ENCODE measurements at regions not wholly inside any gene's neighbourhood (a gene's known extent, or its start where the extent isn't known, plus 50 kb on each side); places are given as distances from the start of the nearest gene placed in this dataset.

DNA sequence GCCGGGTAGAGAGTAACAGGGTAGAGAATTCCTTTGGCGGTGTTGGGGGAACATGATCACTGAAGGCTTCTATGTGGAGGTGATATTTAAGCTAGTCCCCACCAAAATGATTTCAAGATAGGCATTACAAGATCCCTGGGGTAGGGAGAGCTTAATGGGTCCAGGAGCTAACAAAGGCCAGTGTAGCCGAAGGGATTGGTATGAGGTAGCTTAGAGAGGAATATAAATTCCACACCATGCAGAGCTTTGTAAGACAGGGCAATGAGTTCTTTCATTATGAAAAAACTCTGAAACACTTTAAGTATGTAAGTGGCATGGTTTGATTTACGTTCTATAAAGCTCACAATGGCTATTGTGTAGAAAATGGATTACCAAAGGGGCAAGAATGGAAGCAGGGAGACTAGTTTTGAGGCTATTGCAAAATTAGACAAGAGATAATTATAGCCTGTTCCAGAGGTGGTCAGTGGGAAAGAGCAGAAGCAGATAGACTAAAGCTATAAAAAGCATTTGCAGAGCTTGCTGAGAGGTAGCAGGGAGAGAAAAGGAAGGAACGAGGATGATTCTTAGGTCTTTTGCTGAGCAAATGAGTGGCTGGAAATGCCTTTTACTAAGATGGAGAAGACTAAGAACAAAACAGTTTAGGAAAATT lies 119.7 kb upstream of the SLC25A13 start:
- H3K27me3 ChIP-seq (ENCODE audit: control insufficient read depth, insufficient read depth, low read length) = peaks cover 3% of the 10 kb centered on the region; the same call in 1 of the 2 replicates
- no peaks in the 10 kb centered on the region for H3K4me1 ChIP-seq (ENCODE audit: control insufficient read depth, insufficient read depth, low read length)
- ChIA-PET POLR2A (no interaction called here), CTCF (no interaction called here)
- H3K9me3 ChIP-seq (ENCODE audit: control insufficient read depth, insufficient read depth, low read depth, low read length) = no peaks in the 10 kb centered on the region
- intact Hi-C loops (cut with micrococcal nuclease; ENCODE audit: unreplicated experiment) (no loop called here), in situ Hi-C loops (cut with HindIII; ENCODE audit: low pct_unique_long_range_greater_than_20kb, low sequenced_read_pairs) (no loop called here)
- no peaks in the 10 kb centered on the region for H3K36me3 ChIP-seq (ENCODE audit: control insufficient read depth, insufficient read depth, low read length)
- ATAC-seq (no peak), DNase-seq (ENCODE audit: low read depth, low spot score) (no peak)
- BruUV-seq (replicated peaks) = no TSS peak
- TF ChIP-seq, protein P1, sequence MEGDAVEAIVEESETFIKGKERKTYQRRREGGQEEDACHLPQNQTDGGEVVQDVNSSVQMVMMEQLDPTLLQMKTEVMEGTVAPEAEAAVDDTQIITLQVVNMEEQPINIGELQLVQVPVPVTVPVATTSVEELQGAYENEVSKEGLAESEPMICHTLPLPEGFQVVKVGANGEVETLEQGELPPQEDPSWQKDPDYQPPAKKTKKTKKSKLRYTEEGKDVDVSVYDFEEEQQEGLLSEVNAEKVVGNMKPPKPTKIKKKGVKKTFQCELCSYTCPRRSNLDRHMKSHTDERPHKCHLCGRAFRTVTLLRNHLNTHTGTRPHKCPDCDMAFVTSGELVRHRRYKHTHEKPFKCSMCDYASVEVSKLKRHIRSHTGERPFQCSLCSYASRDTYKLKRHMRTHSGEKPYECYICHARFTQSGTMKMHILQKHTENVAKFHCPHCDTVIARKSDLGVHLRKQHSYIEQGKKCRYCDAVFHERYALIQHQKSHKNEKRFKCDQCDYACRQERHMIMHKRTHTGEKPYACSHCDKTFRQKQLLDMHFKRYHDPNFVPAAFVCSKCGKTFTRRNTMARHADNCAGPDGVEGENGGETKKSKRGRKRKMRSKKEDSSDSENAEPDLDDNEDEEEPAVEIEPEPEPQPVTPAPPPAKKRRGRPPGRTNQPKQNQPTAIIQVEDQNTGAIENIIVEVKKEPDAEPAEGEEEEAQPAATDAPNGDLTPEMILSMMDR (IDR thresholded peaks at IDR 0.05) = no peak
- no peak for TF ChIP-seq POLR2AphosphoS5 (IDR thresholded peaks at IDR 0.05; ENCODE audit: low read depth, low read length)
- TF ChIP-seq SIN3A (IDR thresholded peaks at IDR 0.05; ENCODE audit: borderline replicate concordance, insufficient read depth, low read depth, low read length) = no peak
- no peak for TF ChIP-seq TCF7L2 (IDR thresholded peaks at IDR 0.05; ENCODE audit: low read depth, low read length)
- TF ChIP-seq, protein P2, sequence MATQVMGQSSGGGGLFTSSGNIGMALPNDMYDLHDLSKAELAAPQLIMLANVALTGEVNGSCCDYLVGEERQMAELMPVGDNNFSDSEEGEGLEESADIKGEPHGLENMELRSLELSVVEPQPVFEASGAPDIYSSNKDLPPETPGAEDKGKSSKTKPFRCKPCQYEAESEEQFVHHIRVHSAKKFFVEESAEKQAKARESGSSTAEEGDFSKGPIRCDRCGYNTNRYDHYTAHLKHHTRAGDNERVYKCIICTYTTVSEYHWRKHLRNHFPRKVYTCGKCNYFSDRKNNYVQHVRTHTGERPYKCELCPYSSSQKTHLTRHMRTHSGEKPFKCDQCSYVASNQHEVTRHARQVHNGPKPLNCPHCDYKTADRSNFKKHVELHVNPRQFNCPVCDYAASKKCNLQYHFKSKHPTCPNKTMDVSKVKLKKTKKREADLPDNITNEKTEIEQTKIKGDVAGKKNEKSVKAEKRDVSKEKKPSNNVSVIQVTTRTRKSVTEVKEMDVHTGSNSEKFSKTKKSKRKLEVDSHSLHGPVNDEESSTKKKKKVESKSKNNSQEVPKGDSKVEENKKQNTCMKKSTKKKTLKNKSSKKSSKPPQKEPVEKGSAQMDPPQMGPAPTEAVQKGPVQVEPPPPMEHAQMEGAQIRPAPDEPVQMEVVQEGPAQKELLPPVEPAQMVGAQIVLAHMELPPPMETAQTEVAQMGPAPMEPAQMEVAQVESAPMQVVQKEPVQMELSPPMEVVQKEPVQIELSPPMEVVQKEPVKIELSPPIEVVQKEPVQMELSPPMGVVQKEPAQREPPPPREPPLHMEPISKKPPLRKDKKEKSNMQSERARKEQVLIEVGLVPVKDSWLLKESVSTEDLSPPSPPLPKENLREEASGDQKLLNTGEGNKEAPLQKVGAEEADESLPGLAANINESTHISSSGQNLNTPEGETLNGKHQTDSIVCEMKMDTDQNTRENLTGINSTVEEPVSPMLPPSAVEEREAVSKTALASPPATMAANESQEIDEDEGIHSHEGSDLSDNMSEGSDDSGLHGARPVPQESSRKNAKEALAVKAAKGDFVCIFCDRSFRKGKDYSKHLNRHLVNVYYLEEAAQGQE (IDR thresholded peaks at IDR 0.05; ENCODE audit: insufficient read depth in 1 of 2, low read depth in 2 of 2, low read length in 1 of 2) = no peak
- no peak overlapping the region for H3K27ac ChIP-seq (ENCODE audit: low read length)
- H3K4me3 ChIP-seq (ENCODE audit: low read depth in 2 of 2, low read length in 2 of 2) = no peak overlapping the region

DNA sequence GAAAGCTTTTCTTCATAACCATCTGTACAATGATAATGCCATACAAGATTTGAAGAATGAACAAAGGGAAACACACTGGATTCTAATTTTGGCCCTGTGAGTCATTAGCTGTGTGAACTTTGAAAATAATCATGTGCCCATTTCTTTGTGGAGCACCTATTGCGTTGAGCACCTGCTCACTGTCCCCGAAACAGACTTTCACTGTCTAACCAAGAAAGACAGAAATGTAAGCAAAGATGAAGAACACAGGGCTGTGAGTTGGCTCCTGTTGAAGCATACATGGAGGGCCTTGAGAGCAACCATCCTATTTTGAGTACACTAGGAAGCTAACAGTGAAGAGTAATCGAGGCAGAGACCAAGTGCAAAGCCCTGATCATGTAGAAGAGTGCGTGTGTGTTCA lies 118.4 kb upstream of the SLC25A13 start:
- BruUV-seq (replicated peaks) = no TSS peak
- no peaks in the 10 kb centered on the region for H3K27me3 ChIP-seq (ENCODE audit: control insufficient read depth, insufficient read depth, low read length)
- H3K36me3 ChIP-seq (ENCODE audit: control insufficient read depth, insufficient read depth, low read length) = no peaks in the 10 kb centered on the region
- ChIA-PET CTCF (no interaction called here), POLR2A (no interaction called here)
- intact Hi-C loops (cut with micrococcal nuclease; ENCODE audit: unreplicated experiment) = no loop called here
- in situ Hi-C loops (cut with HindIII; ENCODE audit: low pct_unique_long_range_greater_than_20kb, low sequenced_read_pairs) = no loop called here
- DNase-seq (ENCODE audit: low read depth, low spot score) = no peak
- H3K9me3 ChIP-seq (ENCODE audit: control insufficient read depth, insufficient read depth, low read depth, low read length) = no peaks in the 10 kb centered on the region
- H3K27ac ChIP-seq (ENCODE audit: low read length) = no peak overlapping the region
- no peak overlapping the region for H3K4me3 ChIP-seq (ENCODE audit: low read depth in 2 of 2, low read length in 2 of 2)
- TF ChIP-seq, protein P1 (IDR thresholded peaks at IDR 0.05) = no peak
- no peak for TF ChIP-seq POLR2AphosphoS5 (IDR thresholded peaks at IDR 0.05; ENCODE audit: low read depth, low read length)
- TF ChIP-seq SIN3A (IDR thresholded peaks at IDR 0.05; ENCODE audit: borderline replicate concordance, insufficient read depth, low read depth, low read length) = no peak
- TF ChIP-seq TCF7L2 (IDR thresholded peaks at IDR 0.05; ENCODE audit: low read depth, low read length) = no peak
- TF ChIP-seq, protein P2 (IDR thresholded peaks at IDR 0.05; ENCODE audit: insufficient read depth in 1 of 2, low read depth in 2 of 2, low read length in 1 of 2) = no peak
- no peak for ATAC-seq
- H3K4me1 ChIP-seq (ENCODE audit: control insufficient read depth, insufficient read depth, low read length) = no peaks in the 10 kb centered on the region
